PC-9 (cell line): ENCODE measurements at regions not wholly inside any gene's neighbourhood (a gene's known extent, or its start where the extent isn't known, plus 50 kb on each side); places are given as distances from the start of the nearest gene placed in this dataset.
"Not testable (repeated sequence)": the region's sequence is repeated elsewhere in the genome, so short reads cannot be mapped to it uniquely, and the experiment has no call there.

Experiments
- EZH2 ChIP-seq: fragments of 200-600 bp; sonication (generic); IDR thresholded peaks from 2 replicates; pipeline ENCODE4 v1.8.0; 2017; ENCODE audit warnings: antibody characterized with exemption, low read depth
- TF ChIP-seq, protein P1 (sequence below): fragments of 200-600 bp; sonication (generic); conservative IDR thresholded peaks from 2 replicates; pipeline ENCODE4 v1.6.1; 2017; ENCODE audit warnings: mixed run types, antibody characterized with exemption, mild to moderate bottlenecking, moderate library complexity

- TF ChIP-seq, protein P1, sequence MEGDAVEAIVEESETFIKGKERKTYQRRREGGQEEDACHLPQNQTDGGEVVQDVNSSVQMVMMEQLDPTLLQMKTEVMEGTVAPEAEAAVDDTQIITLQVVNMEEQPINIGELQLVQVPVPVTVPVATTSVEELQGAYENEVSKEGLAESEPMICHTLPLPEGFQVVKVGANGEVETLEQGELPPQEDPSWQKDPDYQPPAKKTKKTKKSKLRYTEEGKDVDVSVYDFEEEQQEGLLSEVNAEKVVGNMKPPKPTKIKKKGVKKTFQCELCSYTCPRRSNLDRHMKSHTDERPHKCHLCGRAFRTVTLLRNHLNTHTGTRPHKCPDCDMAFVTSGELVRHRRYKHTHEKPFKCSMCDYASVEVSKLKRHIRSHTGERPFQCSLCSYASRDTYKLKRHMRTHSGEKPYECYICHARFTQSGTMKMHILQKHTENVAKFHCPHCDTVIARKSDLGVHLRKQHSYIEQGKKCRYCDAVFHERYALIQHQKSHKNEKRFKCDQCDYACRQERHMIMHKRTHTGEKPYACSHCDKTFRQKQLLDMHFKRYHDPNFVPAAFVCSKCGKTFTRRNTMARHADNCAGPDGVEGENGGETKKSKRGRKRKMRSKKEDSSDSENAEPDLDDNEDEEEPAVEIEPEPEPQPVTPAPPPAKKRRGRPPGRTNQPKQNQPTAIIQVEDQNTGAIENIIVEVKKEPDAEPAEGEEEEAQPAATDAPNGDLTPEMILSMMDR = not testable (repeated sequence)
- TF ChIP-seq EZH2 = not testable (repeated sequence)
Measured at GRCh38 chr16:18261848-18262247, 74.7 kb downstream of the NPIPA8 start.
